NOMO-1 treated with DMSO at 0.1 percent for 48 hours (cell line): ENCODE measurements at regions not wholly inside any gene's neighbourhood (a gene's known extent, or its start where the extent isn't known, plus 50 kb on each side); places are given as distances from the start of the nearest gene placed in this dataset.

ENCODE experiments used
- DNase-seq: peaks from one replicate; lab custom pipeline; 2025; ENCODE audit not compliant: unreplicated experiment; lab: John Stamatoyannopoulos, UW

- no peak for DNase-seq
These were observed 120.8 kb downstream of the CTTN start for GRCh38 chr11:70519117-70519516.

- DNase-seq = no peak
These were observed 123.4 kb downstream of the CTTN start for GRCh38 chr11:70521475-70522308.

- no peak for DNase-seq
These were observed 123.9 kb downstream of the CTTN start for GRCh38 chr11:70522309-70522592.

GRCh38 chr11:70522593-70523311, 124.4 kb downstream of the CTTN start:
- DNase-seq = no peak

GRCh38 chr11:70523384-70524095, 125.2 kb downstream of the CTTN start:
- no peak for DNase-seq

- DNase-seq = no peak
These were observed 126.0 kb downstream of the CTTN start for GRCh38 chr11:70524096-70524922.

GRCh38 chr11:70525006-70525405, 126.7 kb downstream of the CTTN start:
- no peak for DNase-seq

GRCh38 chr11:70525466-70525865, 127.1 kb downstream of the CTTN start:
- no peak for DNase-seq

GRCh38 chr11:70526116-70527045, 128.1 kb downstream of the CTTN start:
- no peak for DNase-seq

- no peak for DNase-seq
These were observed 128.7 kb downstream of the CTTN start for GRCh38 chr11:70527046-70527395.

GRCh38 chr11:70527429-70528045, 129.2 kb downstream of the CTTN start:
- DNase-seq = no peak

- DNase-seq = no peak
These were observed 129.9 kb downstream of the CTTN start for GRCh38 chr11:70528046-70528793.

- DNase-seq = no peak
These were observed 130.7 kb downstream of the CTTN start for GRCh38 chr11:70528794-70529580.

GRCh38 chr11:70530010-70530409, 131.7 kb downstream of the CTTN start:
- no peak for DNase-seq

GRCh38 chr11:70530629-70531185, 132.4 kb downstream of the CTTN start:
- no peak for DNase-seq

- DNase-seq = no peak
These were observed 133.1 kb downstream of the CTTN start for GRCh38 chr11:70531281-70532065.

GRCh38 chr11:70532066-70532440, 133.7 kb downstream of the CTTN start:
- no peak for DNase-seq
